GM12873 (cell line): ENCODE measurements at regions not wholly inside any gene's neighbourhood (a gene's known extent, or its start where the extent isn't known, plus 50 kb on each side); places are given as distances from the start of the nearest gene placed in this dataset.

ENCODE experiments used
- TF ChIP-seq, protein P1 (sequence below): IDR thresholded peaks from 2 replicates; pipeline ENCODE4 v1.5.1; 2012; ENCODE audit warnings: low read depth, mild to moderate bottlenecking, moderate library complexity, low read length, control low read depth; ENCODE audit not compliant: insufficient read depth; ENCODE audit errors: missing control alignments

DNA sequence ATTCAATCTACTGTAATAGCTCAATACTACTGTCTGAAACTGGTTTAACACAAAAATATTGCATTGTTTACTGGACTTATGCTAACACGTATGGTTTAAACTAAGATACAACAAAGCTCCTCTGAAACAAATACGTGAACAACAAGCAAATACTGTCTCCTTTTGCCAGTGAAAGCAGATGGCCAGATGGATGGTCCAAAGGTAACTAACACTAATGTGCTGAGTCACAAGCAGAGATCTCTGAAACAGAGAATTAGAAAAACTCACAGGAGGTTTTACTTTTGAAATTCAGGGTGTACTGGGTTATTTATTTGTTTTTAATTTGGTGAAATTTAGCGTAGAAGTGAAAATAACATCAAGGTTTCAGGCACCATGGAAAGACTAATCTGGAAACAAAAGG lies 124.3 kb upstream of the SOX4 start:
- TF ChIP-seq, protein P1, sequence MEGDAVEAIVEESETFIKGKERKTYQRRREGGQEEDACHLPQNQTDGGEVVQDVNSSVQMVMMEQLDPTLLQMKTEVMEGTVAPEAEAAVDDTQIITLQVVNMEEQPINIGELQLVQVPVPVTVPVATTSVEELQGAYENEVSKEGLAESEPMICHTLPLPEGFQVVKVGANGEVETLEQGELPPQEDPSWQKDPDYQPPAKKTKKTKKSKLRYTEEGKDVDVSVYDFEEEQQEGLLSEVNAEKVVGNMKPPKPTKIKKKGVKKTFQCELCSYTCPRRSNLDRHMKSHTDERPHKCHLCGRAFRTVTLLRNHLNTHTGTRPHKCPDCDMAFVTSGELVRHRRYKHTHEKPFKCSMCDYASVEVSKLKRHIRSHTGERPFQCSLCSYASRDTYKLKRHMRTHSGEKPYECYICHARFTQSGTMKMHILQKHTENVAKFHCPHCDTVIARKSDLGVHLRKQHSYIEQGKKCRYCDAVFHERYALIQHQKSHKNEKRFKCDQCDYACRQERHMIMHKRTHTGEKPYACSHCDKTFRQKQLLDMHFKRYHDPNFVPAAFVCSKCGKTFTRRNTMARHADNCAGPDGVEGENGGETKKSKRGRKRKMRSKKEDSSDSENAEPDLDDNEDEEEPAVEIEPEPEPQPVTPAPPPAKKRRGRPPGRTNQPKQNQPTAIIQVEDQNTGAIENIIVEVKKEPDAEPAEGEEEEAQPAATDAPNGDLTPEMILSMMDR: no peak

DNA sequence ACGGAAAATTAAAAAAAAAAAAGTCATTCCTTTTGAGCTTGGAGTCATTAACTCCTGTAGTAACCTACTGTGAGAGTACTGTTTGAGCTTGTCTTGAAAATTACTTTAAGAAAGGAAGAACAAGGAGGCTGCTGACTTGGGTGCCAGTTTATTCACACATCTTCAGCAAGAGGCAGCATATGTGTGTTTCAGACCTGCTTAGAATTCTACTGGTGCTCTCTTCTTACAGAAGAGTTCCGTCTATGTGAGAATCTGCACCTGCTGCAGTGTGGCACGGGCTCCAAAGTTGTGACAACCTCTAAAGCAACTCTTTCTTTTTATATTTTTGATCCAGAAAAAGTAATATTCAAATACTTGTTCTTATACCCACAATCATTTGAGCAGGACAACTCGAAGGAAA lies 117.4 kb upstream of the SOX4 start:
- TF ChIP-seq, protein P1: no peak

DNA sequence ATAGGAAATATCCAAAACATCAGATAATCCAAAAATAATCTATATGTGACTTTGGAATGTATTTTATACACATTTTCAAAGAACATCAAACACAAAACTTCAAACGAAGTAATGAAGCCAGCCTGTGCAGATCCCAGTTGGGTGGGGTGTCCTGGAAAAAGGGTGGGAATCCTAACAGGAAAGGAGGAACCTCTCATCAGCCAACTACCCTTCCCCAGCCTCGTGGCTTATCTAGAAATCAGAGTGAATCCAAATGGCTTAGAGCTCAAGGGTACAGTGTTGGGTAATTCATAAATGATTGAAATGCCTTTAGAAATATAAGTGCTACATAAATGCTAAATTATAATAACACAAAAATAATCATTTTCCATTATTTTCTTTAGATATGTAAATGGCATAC lies 115.1 kb upstream of the SOX4 start:
- TF ChIP-seq, protein P1: no peak

DNA sequence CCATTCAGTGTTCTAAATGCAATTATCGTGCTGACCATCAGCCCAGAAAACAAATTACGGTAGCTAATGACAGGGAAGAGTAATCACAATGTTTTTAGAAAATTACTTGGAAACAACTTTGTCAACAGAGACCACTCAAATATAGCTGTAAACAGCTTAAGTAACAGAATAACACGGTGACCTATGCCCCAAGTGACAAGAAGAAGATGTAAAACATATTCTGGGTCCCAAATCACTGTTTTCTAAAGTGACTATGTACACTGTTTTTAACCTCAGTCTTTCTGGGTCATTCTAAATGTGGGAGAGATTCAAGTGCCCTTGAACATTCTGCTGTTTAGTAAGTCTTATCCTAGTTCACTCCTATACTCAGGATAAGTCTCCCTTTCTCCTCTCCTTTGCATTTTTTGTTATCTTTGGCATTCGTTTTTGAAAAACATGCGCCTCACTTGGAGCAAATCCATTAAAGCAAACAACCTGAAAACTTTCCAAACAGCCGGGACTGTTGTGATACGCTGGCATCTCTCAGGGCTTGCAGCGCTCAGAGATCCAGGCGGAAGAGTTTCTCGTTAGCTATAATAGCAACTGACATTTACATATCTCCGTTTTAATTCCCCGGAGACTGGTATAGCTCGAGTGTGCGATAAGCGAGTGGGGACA lies 114.5 kb upstream of the SOX4 start:
- TF ChIP-seq, protein P1: no peak

DNA sequence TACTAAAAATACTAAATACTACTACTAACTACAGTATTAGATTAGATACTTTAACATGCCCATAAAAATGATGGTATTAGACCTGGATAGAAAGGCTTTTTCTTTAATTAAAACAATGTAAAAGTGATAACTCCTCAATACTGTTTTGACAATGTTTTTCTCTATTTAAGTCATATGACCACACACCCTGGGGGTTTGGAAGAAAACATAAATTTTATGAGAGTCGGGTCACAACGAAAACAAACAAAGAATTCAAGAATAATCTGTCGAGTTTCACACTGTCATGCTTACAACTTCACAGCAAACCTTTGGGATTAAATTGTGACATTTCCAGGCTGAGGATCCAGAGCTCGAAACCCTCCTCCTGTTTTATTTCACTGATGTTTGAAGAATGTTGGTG lies 107.4 kb upstream of the SOX4 start:
- TF ChIP-seq, protein P1: no peak

DNA sequence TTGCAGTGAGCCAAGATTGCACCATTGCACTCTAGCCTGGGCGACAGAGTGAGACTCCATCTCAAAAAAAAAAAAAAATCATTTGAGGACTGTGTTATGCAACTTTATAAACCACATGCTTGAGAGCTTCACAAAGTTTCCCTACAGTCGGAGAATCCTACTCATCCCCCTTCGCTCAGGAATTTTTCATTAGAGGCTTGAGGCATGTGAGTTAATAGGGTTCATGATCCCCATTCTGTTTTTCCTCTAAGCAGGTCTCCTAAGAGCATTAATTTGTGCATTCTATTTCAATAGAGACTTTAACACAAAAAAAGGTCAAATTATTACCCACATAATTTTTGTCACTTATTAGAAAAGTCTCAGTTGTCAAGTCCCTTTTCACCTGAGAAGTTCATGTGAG lies 103.7 kb upstream of the SOX4 start:
- TF ChIP-seq, protein P1: no peak

DNA sequence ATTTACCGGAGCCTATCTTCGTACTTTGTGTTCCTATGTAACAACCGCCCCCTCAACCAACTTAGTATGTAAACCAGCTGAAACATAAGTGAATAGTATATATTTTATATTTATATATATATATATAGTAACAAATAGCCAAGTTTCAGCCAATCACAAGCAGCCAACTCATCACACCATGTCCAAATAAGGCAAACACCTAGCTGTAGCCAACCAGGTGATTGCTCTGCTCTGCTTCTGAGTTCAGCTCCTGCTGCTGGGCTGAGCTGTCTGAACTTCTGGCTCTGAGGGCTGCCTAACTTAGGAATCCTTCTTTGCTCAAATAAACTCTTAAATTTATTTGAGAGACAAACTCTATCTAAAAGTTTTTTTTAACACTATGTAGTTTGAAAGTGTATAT lies 101.6 kb upstream of the SOX4 start:
- TF ChIP-seq, protein P1: no peak

DNA sequence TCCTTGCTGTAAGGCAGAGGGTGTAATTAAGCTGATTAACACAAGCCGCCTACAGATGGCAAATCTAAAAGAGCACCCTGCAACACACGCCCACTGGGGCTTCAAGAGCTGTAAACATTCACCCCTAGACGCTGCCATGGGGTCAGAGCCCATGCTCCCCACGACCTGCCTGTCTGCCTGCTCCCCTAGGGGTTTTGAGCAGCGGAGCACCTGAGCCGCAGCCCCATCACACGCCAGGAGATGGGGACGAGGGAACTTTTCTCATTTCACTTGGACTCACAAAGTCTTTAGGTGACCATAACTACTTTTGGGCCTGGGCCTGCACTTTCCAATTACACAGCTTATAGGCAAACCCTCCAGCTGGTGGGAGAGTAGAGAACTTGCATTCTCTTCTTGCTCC lies 99.0 kb upstream of the SOX4 start:
- TF ChIP-seq, protein P1: no peak
